ENCODE measurements at regions not wholly inside any gene's neighbourhood (a gene's known extent, or its start where the extent isn't known, plus 50 kb on each side); places are given as distances from the start of the nearest gene placed in this dataset.

GRCh38 chr22:49186293-49186692 lies 641.4 kb downstream of the BRD1 start:
- Histone ChIP-seq H3K27ac (no peak overlapping the region), H3K9ac (no peak overlapping the region), H3K4me3 (no peak overlapping the region), H4K20me1 (peaks cover 0 to 22% (median 0%) of the 10 kb centered on the region in 11 experiments; a peak in 4 of 22 replicates), H3K9me3 (replicated peaks in 1 of 11) (peaks cover 0 to 10% (median 0%) of the 10 kb centered on the region in 11 experiments; a peak in 3 of 22 replicates), H3K4me2 (no peak overlapping the region), H3K36me3 (no peaks in the 10 kb centered on the region), H3K4me1 (peaks cover 0 to 10% (median 0%) of the 10 kb centered on the region in 10 experiments; a peak in 6 of 20 replicates), H3K27me3 (peaks cover 0 to 11% (median 0%) of the 10 kb centered on the region in 11 experiments; a peak in 7 of 22 replicates)
- no peak for TF ChIP-seq Cebpa-rat (IDR thresholded peaks at IDR 0.05)

GRCh38 chr22:49185312-49185969 lies 642.2 kb downstream of the BRD1 start:
- Histone ChIP-seq H3K27me3 (peaks cover 0 to 11% (median 0%) of the 10 kb centered on the region in 11 experiments; a peak in 4 of 22 replicates), H3K4me1 (peaks cover 0 to 10% (median 0%) of the 10 kb centered on the region in 10 experiments; a peak in 6 of 20 replicates), H3K36me3 (no peaks in the 10 kb centered on the region), H4K20me1 (peaks cover 0 to 24% (median 0%) of the 10 kb centered on the region in 11 experiments; a peak in 4 of 22 replicates), H3K4me2 (peak overlapping the region in 4 of 11 experiments; percentile 15 to 48 (median 38); a peak in 2 of 22 replicates), H3K4me3 (no peak overlapping the region), H3K9ac (no peak overlapping the region), H3K9me3 (replicated peaks in 1 of 11) (peaks cover 0 to 10% (median 0%) of the 10 kb centered on the region in 11 experiments; a peak in 3 of 22 replicates), H3K27ac (no peak overlapping the region)
- no peak for TF ChIP-seq Cebpa-rat (IDR thresholded peaks at IDR 0.05)

- Histone ChIP-seq H3K27ac (no peak overlapping the region), H3K4me1 (peaks cover 0 to 10% (median 0%) of the 10 kb centered on the region in 10 experiments; a peak in 6 of 20 replicates), H3K27me3 (peaks cover 0 to 11% (median 0%) of the 10 kb centered on the region in 11 experiments; a peak in 4 of 22 replicates), H3K4me2 (peak overlapping the region in 5 of 11 experiments; percentile 7 to 48 (median 32); a peak in 6 of 22 replicates), H3K36me3 (no peaks in the 10 kb centered on the region), H3K4me3 (no peak overlapping the region), H3K9me3 (replicated peaks in 1 of 11) (peaks cover 0 to 10% (median 0%) of the 10 kb centered on the region in 11 experiments; a peak in 3 of 22 replicates), H3K9ac (no peak overlapping the region), H4K20me1 (peaks cover 0 to 29% (median 0%) of the 10 kb centered on the region in 11 experiments; a peak in 4 of 22 replicates)
- no peak for TF ChIP-seq Cebpa-rat (IDR thresholded peaks at IDR 0.05)
These were observed 642.9 kb downstream of the BRD1 start for GRCh38 chr22:49184736-49185135.

- no peaks in the 10 kb centered on the region for H3K36me3 ChIP-seq
- peaks cover 0 to 11% (median 0%) of the 10 kb centered on the region in 11 experiments; a peak in 4 of 22 replicates for H3K27me3 ChIP-seq
- H3K4me2 ChIP-seq = no peak overlapping the region
- TF ChIP-seq Cebpa-rat (IDR thresholded peaks at IDR 0.05) = no peak
- peaks cover 0 to 10% (median 0%) of the 10 kb centered on the region in 10 experiments; a peak in 6 of 20 replicates for H3K4me1 ChIP-seq
- peaks cover 0 to 10% (median 0%) of the 10 kb centered on the region in 11 experiments; a peak in 3 of 22 replicates for H3K9me3 ChIP-seq (replicated peaks in 1 of 11)
- no peak overlapping the region for H3K4me3 ChIP-seq
- peaks cover 0 to 35% (median 0%) of the 10 kb centered on the region in 11 experiments; a peak in 4 of 22 replicates for H4K20me1 ChIP-seq
- H3K27ac ChIP-seq = no peak overlapping the region
- H3K9ac ChIP-seq = no peak overlapping the region
These were observed 643.9 kb downstream of the BRD1 start for GRCh38 chr22:49183826-49184216.

GRCh38 chr22:49183208-49183825 lies 644.4 kb downstream of the BRD1 start:
- Histone ChIP-seq H3K27me3 (peaks cover 0 to 11% (median 0%) of the 10 kb centered on the region in 11 experiments; a peak in 3 of 22 replicates), H3K4me3 (no peak overlapping the region), H3K36me3 (no peaks in the 10 kb centered on the region), H3K27ac (no peak overlapping the region), H4K20me1 (peaks cover 0 to 35% (median 0%) of the 10 kb centered on the region in 11 experiments; a peak in 4 of 22 replicates), H3K9ac (no peak overlapping the region), H3K4me2 (no peak overlapping the region), H3K9me3 (replicated peaks in 1 of 11) (peaks cover 0 to 8% (median 0%) of the 10 kb centered on the region in 11 experiments; a peak in 3 of 22 replicates), H3K4me1 (peaks cover 0 to 10% (median 0%) of the 10 kb centered on the region in 10 experiments; a peak in 6 of 20 replicates)
- TF ChIP-seq Cebpa-rat (IDR thresholded peaks at IDR 0.05) = no peak

- H3K27me3 ChIP-seq = peaks cover 0 to 11% (median 0%) of the 10 kb centered on the region in 11 experiments; a peak in 3 of 22 replicates
- no peak for TF ChIP-seq Cebpa-rat (IDR thresholded peaks at IDR 0.05)
These were observed 645.3 kb downstream of the BRD1 start for GRCh38 chr22:49182416-49182815.

GRCh38 chr22:49181942-49182341 lies 645.7 kb downstream of the BRD1 start:
- H3K9me3 ChIP-seq (replicated peaks in 1 of 11) = no peaks in the 10 kb centered on the region
- peaks cover 0 to 35% (median 0%) of the 10 kb centered on the region in 11 experiments; a peak in 4 of 22 replicates for H4K20me1 ChIP-seq
- no peak for TF ChIP-seq Cebpa-rat (IDR thresholded peaks at IDR 0.05)
- H3K36me3 ChIP-seq = no peaks in the 10 kb centered on the region
- H3K4me3 ChIP-seq = no peak overlapping the region
- peaks cover 0 to 10% (median 0%) of the 10 kb centered on the region in 10 experiments; a peak in 6 of 20 replicates for H3K4me1 ChIP-seq
- H3K4me2 ChIP-seq = no peak overlapping the region
- no peak overlapping the region for H3K27ac ChIP-seq
- no peak overlapping the region for H3K9ac ChIP-seq
- H3K27me3 ChIP-seq = peaks cover 0 to 11% (median 0%) of the 10 kb centered on the region in 11 experiments; a peak in 3 of 22 replicates

More at GRCh38 chr22:49182416-49182815, 645.3 kb downstream of the BRD1 start:
- Histone ChIP-seq H3K4me2 (no peak overlapping the region), H3K9ac (no peak overlapping the region), H3K27ac (no peak overlapping the region), H3K9me3 (replicated peaks in 1 of 11) (no peaks in the 10 kb centered on the region), H3K4me3 (no peak overlapping the region), H3K36me3 (no peaks in the 10 kb centered on the region), H4K20me1 (peaks cover 0 to 35% (median 0%) of the 10 kb centered on the region in 11 experiments; a peak in 4 of 22 replicates), H3K4me1 (peaks cover 0 to 10% (median 0%) of the 10 kb centered on the region in 10 experiments; a peak in 6 of 20 replicates)

- H3K9me3 ChIP-seq (replicated peaks in 1 of 11) = no peaks in the 10 kb centered on the region
- no peak overlapping the region for H3K4me2 ChIP-seq
- no peak for TF ChIP-seq Cebpa-rat (IDR thresholded peaks at IDR 0.05)
- H3K27ac ChIP-seq = no peak overlapping the region
- H3K4me3 ChIP-seq = no peak overlapping the region
- no peak overlapping the region for H3K9ac ChIP-seq
- peaks cover 0 to 11% (median 0%) of the 10 kb centered on the region in 11 experiments; a peak in 3 of 22 replicates for H3K27me3 ChIP-seq
- peaks cover 0 to 10% (median 0%) of the 10 kb centered on the region in 10 experiments; a peak in 6 of 20 replicates for H3K4me1 ChIP-seq
- H4K20me1 ChIP-seq = peaks cover 0 to 35% (median 0%) of the 10 kb centered on the region in 11 experiments; a peak in 4 of 22 replicates
- H3K36me3 ChIP-seq = no peaks in the 10 kb centered on the region
These were observed 646.2 kb downstream of the BRD1 start for GRCh38 chr22:49181431-49181830.
